H9 (cell line): ENCODE measurements at regions not wholly inside any gene's neighbourhood (a gene's known extent, or its start where the extent isn't known, plus 50 kb on each side); places are given as distances from the start of the nearest gene placed in this dataset.

ENCODE experiments used
- DNase-seq: peaks from one replicate; pipeline ENCODE4 v3.0.0-alpha.2; 2017
- H2AFZ ChIP-seq: one replicate; pipeline ENCODE4 v1.6.1; 2013; ENCODE audit warnings: mild to moderate bottlenecking, low read length, control low read depth, moderate library complexity
- H2AK5ac ChIP-seq: 2 replicates; pipeline ENCODE4 v1.6.1; 2013; ENCODE audit warnings: low read length, control low read depth, mixed read lengths; ENCODE audit not compliant: insufficient read length
- H2BK120ac ChIP-seq: one replicate; pipeline ENCODE4 v1.6.1; 2013; ENCODE audit warnings: low read depth, mild to moderate bottlenecking, low read length, control low read depth, inconsistent platforms; ENCODE audit not compliant: poor library complexity, severe bottlenecking
- H2BK12ac ChIP-seq: 2 replicates; pipeline ENCODE4 v1.6.1; 2013; ENCODE audit warnings: low read length, control low read depth, mixed read lengths, low read depth; ENCODE audit not compliant: insufficient read length
- H2BK15ac ChIP-seq: 2 replicates; pipeline ENCODE4 v1.6.1; 2013; ENCODE audit warnings: low read depth, low read length, control low read depth
- H2BK20ac ChIP-seq: one replicate; pipeline ENCODE4 v1.6.1; 2013; ENCODE audit warnings: low read depth, mild to moderate bottlenecking, low read length, control low read depth, inconsistent platforms; ENCODE audit not compliant: poor library complexity, severe bottlenecking
- H2BK5ac ChIP-seq: 2 replicates; pipeline ENCODE4 v1.6.1; 2013; ENCODE audit warnings: low read length, control low read depth, mixed read lengths; ENCODE audit not compliant: insufficient read length
- H3K14ac ChIP-seq: 2 replicates; pipeline ENCODE4 v1.6.1; 2013; ENCODE audit warnings: low read length, control low read depth; ENCODE audit not compliant: insufficient read depth
- H3K18ac ChIP-seq: 2 replicates; pipeline ENCODE4 v1.6.1; 2013; ENCODE audit warnings: low read depth, mild to moderate bottlenecking, mixed read lengths, low read length, control low read depth; ENCODE audit not compliant: insufficient read length
- H3K23ac ChIP-seq: 2 replicates; pipeline ENCODE4 v1.6.1; 2013; ENCODE audit warnings: low read length, control low read depth, mixed read lengths, low read depth; ENCODE audit not compliant: insufficient read length
- H3K23me2 ChIP-seq: 2 replicates; pipeline ENCODE4 v1.6.1; 2013; ENCODE audit warnings: low read depth, mild to moderate bottlenecking, mixed read lengths, low read length, control low read depth; ENCODE audit not compliant: insufficient read length, poor library complexity, severe bottlenecking
- H3K27ac ChIP-seq: 2 replicates; pipeline ENCODE4 v1.5.1; 2013; ENCODE audit warnings: low read length, control low read depth, mixed read lengths, low read depth; ENCODE audit not compliant: insufficient read length
- H3K27me3 ChIP-seq: 2 replicates; pipeline ENCODE4 v1.6.1; 2013; ENCODE audit warnings: low read length, control low read depth, inconsistent platforms; ENCODE audit not compliant: insufficient read depth
- H3K4ac ChIP-seq: 2 replicates; pipeline ENCODE4 v1.6.1; 2013; ENCODE audit warnings: low read depth, mild to moderate bottlenecking, control low read depth, inconsistent platforms, low read length, moderate library complexity
- H3K4me1 ChIP-seq: 2 replicates; pipeline ENCODE4 v1.6.1; 2013; ENCODE audit warnings: low read length, control low read depth, inconsistent platforms; ENCODE audit not compliant: insufficient read depth
- H3K4me2 ChIP-seq: 2 replicates; pipeline ENCODE4 v1.6.1; 2013; ENCODE audit warnings: low read length, control low read depth, mixed read lengths; ENCODE audit not compliant: insufficient read length, insufficient read depth
- H3K56ac ChIP-seq: 2 replicates; pipeline ENCODE4 v1.6.1; 2013; ENCODE audit warnings: low read depth, mild to moderate bottlenecking, mixed read lengths, low read length, control low read depth; ENCODE audit not compliant: insufficient read length
- H3K79me1 ChIP-seq: 2 replicates; pipeline ENCODE4 v1.6.1; 2013; ENCODE audit warnings: low read depth, mild to moderate bottlenecking, moderate library complexity, low read length, control low read depth, inconsistent platforms; ENCODE audit not compliant: insufficient read depth, poor library complexity, severe bottlenecking
- H3K79me2 ChIP-seq: 2 replicates; pipeline ENCODE4 v1.6.1; 2013; ENCODE audit warnings: low read length, control low read depth, inconsistent platforms; ENCODE audit not compliant: insufficient read depth
- H3K9ac ChIP-seq: 2 replicates; pipeline ENCODE4 v1.6.1; 2013; ENCODE audit warnings: low read length, control low read depth, mixed read lengths; ENCODE audit not compliant: insufficient read length; ENCODE audit errors: extremely low read depth
- H3K9me3 ChIP-seq: one replicate; pipeline ENCODE4 v1.6.1; 2013; ENCODE audit warnings: low read depth, low read length, inconsistent platforms; ENCODE audit not compliant: control insufficient read depth
- H3T11ph ChIP-seq: one replicate; pipeline ENCODE4 v1.6.1; 2013; ENCODE audit warnings: mild to moderate bottlenecking, low read length, control low read depth, inconsistent platforms
- H4K20me1 ChIP-seq: one replicate; pipeline ENCODE4 v1.6.1; 2013; ENCODE audit not compliant: control insufficient read depth, insufficient read length, insufficient read depth
- H4K5ac ChIP-seq: 2 replicates; pipeline ENCODE4 v1.6.1; 2013; ENCODE audit warnings: low read depth, mild to moderate bottlenecking, mixed read lengths, low read length, control low read depth; ENCODE audit not compliant: insufficient read length
- H4K8ac ChIP-seq: replicated peaks from 2 replicates; pipeline ENCODE4 v1.6.1; 2013; ENCODE audit warnings: low read length, control low read depth, mixed read lengths, low read depth; ENCODE audit not compliant: insufficient read length
- H4K91ac ChIP-seq: 2 replicates; pipeline ENCODE4 v1.6.1; 2013; ENCODE audit warnings: low read depth, mild to moderate bottlenecking, moderate library complexity, mixed read lengths, low read length, control low read depth; ENCODE audit not compliant: insufficient read length
- H3K27ac Mint-ChIP-seq, 3 experiments: 2 replicates in 2 of 3; 3 replicates in 1 of 3; pipeline ENCODE4 v1.8.0; 2020 to 2021; ENCODE audit warnings: mixed read lengths in 3 of 3, mild to moderate bottlenecking in 1 of 3, moderate library complexity in 1 of 3
- H3K27me3 Mint-ChIP-seq: 2 replicates; pipeline ENCODE4 v1.8.0; 2021; ENCODE audit warnings: low read depth, mild to moderate bottlenecking, moderate library complexity, mixed read lengths
- H3K36me3 Mint-ChIP-seq, 3 experiments: 2 replicates in 2 of 3; 3 replicates in 1 of 3; pipeline ENCODE4 v1.8.0; 2020 to 2021; ENCODE audit warnings: low read depth in 3 of 3, mixed read lengths in 3 of 3; ENCODE audit not compliant: insufficient read depth in 1 of 3
- H3K4me1 Mint-ChIP-seq, 2 experiments: 2 replicates each; pipeline ENCODE4 v1.8.0; 2020; ENCODE audit warnings: mixed read lengths in 2 of 2
- H3K4me3 Mint-ChIP-seq, 2 experiments: 2 replicates in 1 of 2; 3 replicates in 1 of 2; pipeline ENCODE4 v1.8.0; 2020 to 2021; ENCODE audit warnings: mild to moderate bottlenecking in 2 of 2, mixed read lengths in 2 of 2, moderate library complexity in 1 of 2
- H3K9me3 Mint-ChIP-seq, 2 experiments: 2 replicates in 1 of 2; 3 replicates in 1 of 2; pipeline ENCODE4 v1.8.0; 2020; ENCODE audit warnings: mild to moderate bottlenecking in 2 of 2, mixed read lengths in 2 of 2, moderate library complexity in 1 of 2
- TF ChIP-seq, protein P1 (sequence below): fragments of 200-600 bp; sonication (generic); conservative IDR thresholded peaks from 3 replicates; pipeline ENCODE4 v1.8.0; 2021; ENCODE audit warnings: antibody characterized with exemption, mild to moderate bottlenecking

- H3K4ac ChIP-seq = no peak overlapping the region
- H3T11ph ChIP-seq = no peak overlapping the region
- H3K9me3 Mint-ChIP-seq = no peaks in the 10 kb centered on the region; a peak in 1 of 5 replicates
- no peaks in the 10 kb centered on the region for H3K36me3 Mint-ChIP-seq
- no peak overlapping the region for H4K8ac ChIP-seq
- no peaks in the 10 kb centered on the region for H3K27me3 ChIP-seq
- H2BK20ac ChIP-seq = no peak overlapping the region
- no peaks in the 10 kb centered on the region for H4K20me1 ChIP-seq
- H2BK12ac ChIP-seq = no peak overlapping the region
- H3K4me3 Mint-ChIP-seq = no peak overlapping the region
- no peak overlapping the region for H2BK120ac ChIP-seq
- no peaks in the 10 kb centered on the region for H3K4me1 ChIP-seq
- peaks cover 4 to 5% of the 10 kb centered on the region in 2 experiments for H3K4me1 Mint-ChIP-seq
- no peak overlapping the region for H3K14ac ChIP-seq
- no peaks in the 10 kb centered on the region for H3K79me1 ChIP-seq
- H2BK15ac ChIP-seq = no peak overlapping the region
- no peak overlapping the region for H3K9ac ChIP-seq
- no peak overlapping the region for H4K5ac ChIP-seq
- no peak overlapping the region for H3K27ac Mint-ChIP-seq
- H3K23ac ChIP-seq = no peak overlapping the region
- no peak overlapping the region for H2BK5ac ChIP-seq
- H4K91ac ChIP-seq = no peak overlapping the region
- TF ChIP-seq, protein P1, sequence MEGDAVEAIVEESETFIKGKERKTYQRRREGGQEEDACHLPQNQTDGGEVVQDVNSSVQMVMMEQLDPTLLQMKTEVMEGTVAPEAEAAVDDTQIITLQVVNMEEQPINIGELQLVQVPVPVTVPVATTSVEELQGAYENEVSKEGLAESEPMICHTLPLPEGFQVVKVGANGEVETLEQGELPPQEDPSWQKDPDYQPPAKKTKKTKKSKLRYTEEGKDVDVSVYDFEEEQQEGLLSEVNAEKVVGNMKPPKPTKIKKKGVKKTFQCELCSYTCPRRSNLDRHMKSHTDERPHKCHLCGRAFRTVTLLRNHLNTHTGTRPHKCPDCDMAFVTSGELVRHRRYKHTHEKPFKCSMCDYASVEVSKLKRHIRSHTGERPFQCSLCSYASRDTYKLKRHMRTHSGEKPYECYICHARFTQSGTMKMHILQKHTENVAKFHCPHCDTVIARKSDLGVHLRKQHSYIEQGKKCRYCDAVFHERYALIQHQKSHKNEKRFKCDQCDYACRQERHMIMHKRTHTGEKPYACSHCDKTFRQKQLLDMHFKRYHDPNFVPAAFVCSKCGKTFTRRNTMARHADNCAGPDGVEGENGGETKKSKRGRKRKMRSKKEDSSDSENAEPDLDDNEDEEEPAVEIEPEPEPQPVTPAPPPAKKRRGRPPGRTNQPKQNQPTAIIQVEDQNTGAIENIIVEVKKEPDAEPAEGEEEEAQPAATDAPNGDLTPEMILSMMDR = no peak
- H3K4me2 ChIP-seq = no peak overlapping the region
- H3K18ac ChIP-seq = no peak overlapping the region
- H3K27ac ChIP-seq = no peak overlapping the region
- no peak for DNase-seq
- H3K56ac ChIP-seq = no peak overlapping the region
- H3K23me2 ChIP-seq = no peaks in the 10 kb centered on the region
- H2AK5ac ChIP-seq = no peak overlapping the region
- H3K79me2 ChIP-seq = no peaks in the 10 kb centered on the region
- no peaks in the 10 kb centered on the region for H3K9me3 ChIP-seq
- H2AFZ ChIP-seq = no peak overlapping the region
- H3K27me3 Mint-ChIP-seq = no peaks in the 10 kb centered on the region
These were observed 197.7 kb downstream of the PRELID2 start for GRCh38 chr5:145637396-145637795.
